ENCODE measurements at regions not wholly inside any gene's neighbourhood (a gene's known extent, or its start where the extent isn't known, plus 50 kb on each side); places are given as distances from the start of the nearest gene placed in this dataset.

GRCh38 chr9:75642522-75642921 is 248.0 kb upstream of the PCSK5 start:
- TF ChIP-seq CTCF (IDR thresholded peaks at IDR 0.05) (no peak), POLR2A (IDR thresholded peaks at IDR 0.05) (no peak)
